Keratinocyte (primary cell): ENCODE measurements at regions not wholly inside any gene's neighbourhood (a gene's known extent, or its start where the extent isn't known, plus 50 kb on each side); places are given as distances from the start of the nearest gene placed in this dataset.

Source experiments
- DNase-seq: peaks from one replicate; pipeline ENCODE4 v3.0.0-alpha.2; 2011; ENCODE audit warnings: low read depth, missing footprints, low spot score
- FAIRE-seq: peaks from 2 replicates; lab custom pipeline; 2011; peaks lifted over from hg19 to GRCh38; lab: Jason Lieb, UNC
- H2AFZ ChIP-seq: 2 replicates; pipeline ENCODE4 v1.6.0; 2012; ENCODE audit warnings: low read length, control low read depth, inconsistent platforms; ENCODE audit not compliant: control insufficient read depth
- H3K27ac ChIP-seq: 2 replicates; pipeline ENCODE4 v1.5.1; 2011; ENCODE audit warnings: low read length; ENCODE audit not compliant: control insufficient read depth, insufficient read depth
- H3K27me3 ChIP-seq: 3 replicates; pipeline ENCODE4 v1.6.0; 2011; ENCODE audit warnings: low read length; ENCODE audit not compliant: control insufficient read depth, insufficient read depth; ENCODE audit errors: extremely low read depth
- H3K36me3 ChIP-seq, 2 experiments: 2 replicates in 1 of 2; 3 replicates in 1 of 2; pipeline ENCODE4 v1.5.1; 2011; ENCODE audit warnings: low read length in 2 of 2, mild to moderate bottlenecking in 1 of 2; ENCODE audit not compliant: control insufficient read depth in 2 of 2, insufficient read depth in 2 of 2; ENCODE audit errors: extremely low read depth in 1 of 2
- H3K4me1 ChIP-seq: 3 replicates; pipeline ENCODE4 v1.5.1; 2011; ENCODE audit warnings: low read length; ENCODE audit not compliant: control insufficient read depth, insufficient read depth; ENCODE audit errors: extremely low read depth
- H3K4me2 ChIP-seq: 3 replicates; pipeline ENCODE4 v1.6.0; 2011; ENCODE audit warnings: low read depth, low read length; ENCODE audit not compliant: control insufficient read depth, insufficient read depth; ENCODE audit errors: extremely low read depth
- H3K4me3 ChIP-seq, 3 experiments: fragments of 200-600 bp in 1 of 3; sonication (generic) in 1 of 3; 2 replicates in 2 of 3; 3 replicates in 1 of 3; pipeline ENCODE4 v1.5.1; 2011 to 2016; ENCODE audit warnings: low read length in 3 of 3, mild to moderate bottlenecking in 3 of 3, control low read depth in 2 of 3, inconsistent platforms in 1 of 3, low read depth in 1 of 3, mixed read lengths in 1 of 3, mixed run types in 1 of 3, moderate library complexity in 1 of 3; ENCODE audit not compliant: control insufficient read depth in 2 of 3, insufficient read depth in 2 of 3; ENCODE audit errors: extremely low read depth in 1 of 3
- H3K79me2 ChIP-seq: 2 replicates; pipeline ENCODE4 v1.6.0; 2012; ENCODE audit warnings: low read length; ENCODE audit not compliant: control insufficient read depth, insufficient read depth
- H3K9ac ChIP-seq: 3 replicates; pipeline ENCODE4 v1.6.0; 2011; ENCODE audit warnings: low read length; ENCODE audit not compliant: control insufficient read depth, insufficient read depth; ENCODE audit errors: extremely low read depth
- H3K9me1 ChIP-seq: 3 replicates; pipeline ENCODE4 v1.6.0; 2011; ENCODE audit warnings: low read length; ENCODE audit not compliant: control insufficient read depth, insufficient read depth; ENCODE audit errors: extremely low read depth
- H3K9me3 ChIP-seq: 2 replicates; pipeline ENCODE4 v1.5.1; 2012; ENCODE audit warnings: low read depth, low read length; ENCODE audit not compliant: control insufficient read depth
- H4K20me1 ChIP-seq: 3 replicates; pipeline ENCODE4 v1.6.0; 2011; ENCODE audit warnings: low read length; ENCODE audit not compliant: control insufficient read depth, insufficient read depth; ENCODE audit errors: extremely low read depth
- CTCF ChIP-seq, 3 experiments: IDR thresholded peaks in 1 of 3; conservative IDR thresholded peaks in 1 of 3; optimal IDR thresholded peaks in 1 of 3; 2 replicates in 2 of 3; 3 replicates in 1 of 3; pipeline versions ENCODE3 to v1.5.1; 2011; ENCODE audit warnings: low read length in 3 of 3, mild to moderate bottlenecking in 3 of 3, moderate library complexity in 2 of 3, control low read depth in 1 of 3, inconsistent platforms in 1 of 3; ENCODE audit not compliant: insufficient read depth in 2 of 3; ENCODE audit errors: extremely low read depth in 1 of 3
- EZH2 ChIP-seq: IDR thresholded peaks from one replicate; pipeline ENCODE4 v1.6.1; 2012; ENCODE audit warnings: inconsistent platforms, mild to moderate bottlenecking, low read length, moderate library complexity
- dilution Hi-C: fragments of 300-500 bp; cut with MboI; formaldehyde crosslinking; loops from one replicate; pipeline ENCODE4 v1.7.0; 2020; ENCODE audit warnings: low sequenced_read_pairs; ENCODE audit not compliant: extremely low pct_ligation_motif_present

DNA sequence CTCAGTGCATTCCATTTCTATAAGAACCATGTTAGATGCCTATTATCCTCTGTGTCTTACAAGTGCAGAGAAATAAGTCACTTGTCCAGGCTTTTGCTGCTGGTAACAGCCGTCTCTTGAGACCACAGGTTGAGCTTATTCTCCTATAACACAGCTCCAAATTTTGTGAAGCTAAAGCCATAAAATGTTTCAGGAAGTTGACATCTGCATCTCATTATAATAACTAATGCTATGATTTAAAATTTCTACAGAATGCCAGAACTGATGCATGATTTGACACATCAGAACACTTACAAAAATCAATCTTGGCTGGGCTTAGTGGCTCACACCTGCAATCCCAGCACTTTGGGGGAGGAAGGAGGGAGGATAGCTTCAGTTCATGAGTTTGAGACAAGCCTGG lies 986.9 kb downstream of the TYW1 start:
- H3K9ac ChIP-seq, result no peak overlapping the region
- H3K27ac ChIP-seq, result no peak overlapping the region
- TF ChIP-seq CTCF (optimal IDR thresholded peaks at IDR 0.05 in 1 of 3, IDR thresholded peaks at IDR 0.05 in 1 of 3, conservative IDR thresholded peaks at IDR 0.05 in 1 of 3; ENCODE audit: extremely low read depth in 1 of 3, insufficient read depth in 2 of 3, low read length in 3 of 3) (no peak), EZH2 (no peak)
- H4K20me1 ChIP-seq, result no peaks in the 10 kb centered on the region
- no peaks in the 10 kb centered on the region for H3K27me3 ChIP-seq
- no peaks in the 10 kb centered on the region for H3K9me1 ChIP-seq
- no peaks in the 10 kb centered on the region for H3K4me1 ChIP-seq
- dilution Hi-C loops, result no loop called here
- FAIRE-seq, result no peak
- no peak overlapping the region for H3K4me3 ChIP-seq
- DNase-seq, result no peak
- H3K79me2 ChIP-seq, result no peaks in the 10 kb centered on the region
- no peak overlapping the region for H2AFZ ChIP-seq
- no peaks in the 10 kb centered on the region for H3K9me3 ChIP-seq
- no peaks in the 10 kb centered on the region for H3K36me3 ChIP-seq
- no peak overlapping the region for H3K4me2 ChIP-seq

GRCh38 chr7:67984326-67984725 lies 987.7 kb downstream of the TYW1 start:
- dilution Hi-C loops, result no loop called here
- no peaks in the 10 kb centered on the region for H3K9me3 ChIP-seq
- FAIRE-seq, result no peak

More at GRCh38 chr7:67984326-67984725, 987.7 kb downstream of the TYW1 start:
- no peaks in the 10 kb centered on the region for H3K27me3 ChIP-seq
- no peaks in the 10 kb centered on the region for H3K9me1 ChIP-seq
- no peak overlapping the region for H3K4me2 ChIP-seq
- H3K4me1 ChIP-seq, result no peaks in the 10 kb centered on the region
- H3K4me3 ChIP-seq, result no peak overlapping the region
- H3K9ac ChIP-seq, result no peak overlapping the region
- DNase-seq, result no peak
- TF ChIP-seq EZH2 (no peak), CTCF (optimal IDR thresholded peaks at IDR 0.05 in 1 of 3, IDR thresholded peaks at IDR 0.05 in 1 of 3, conservative IDR thresholded peaks at IDR 0.05 in 1 of 3; ENCODE audit: extremely low read depth in 1 of 3, insufficient read depth in 2 of 3, low read length in 3 of 3) (no peak)
- no peaks in the 10 kb centered on the region for H4K20me1 ChIP-seq
- no peak overlapping the region for H2AFZ ChIP-seq
- H3K27ac ChIP-seq, result no peak overlapping the region
- no peaks in the 10 kb centered on the region for H3K36me3 ChIP-seq
- no peaks in the 10 kb centered on the region for H3K79me2 ChIP-seq
